H1 (cell line): ENCODE measurements at regions not wholly inside any gene's neighbourhood (a gene's known extent, or its start where the extent isn't known, plus 50 kb on each side); places are given as distances from the start of the nearest gene placed in this dataset.

Source experiments
- CTCF ChIA-PET: fragments of 300-600 bp; sonication (Branson Sonifier 250); formaldehyde crosslinking; loops from one replicate; lab custom pipeline; 2021; ENCODE audit not compliant: partially characterized antibody; lab: Charles Lee
- POLR2A ChIA-PET: fragments of 300-600 bp; sonication (Branson Sonifier 250); formaldehyde crosslinking; loops from one replicate; lab custom pipeline; 2021; ENCODE audit warnings: inconsistent platforms; ENCODE audit not compliant: partially characterized antibody; lab: Charles Lee
- DNase-seq, 2 experiments: peaks; one replicate each; pipeline versions ENCODE4 v3.0.0 to v3.0.0-alpha.2; 2010 to 2022; ENCODE audit warnings: low spot score in 2 of 2, low read depth in 1 of 2, mixed read lengths in 1 of 2
- FAIRE-seq: peaks from 2 replicates; lab custom pipeline; 2011; peaks lifted over from hg19 to GRCh38; lab: Jason Lieb, UNC
- H2AFZ ChIP-seq: 2 replicates; pipeline ENCODE4 v1.8.1; 2012; ENCODE audit warnings: low read length, inconsistent platforms
- H2AK5ac ChIP-seq: 2 replicates; pipeline ENCODE4 v1.6.1; 2013; ENCODE audit warnings: low read depth, low read length
- H2BK120ac ChIP-seq: replicated peaks from 2 replicates; pipeline ENCODE3; 2013; ENCODE audit warnings: low read depth, low read length, inconsistent platforms
- H2BK12ac ChIP-seq: 2 replicates; pipeline ENCODE4 v1.6.1; 2013; ENCODE audit warnings: low read depth, low read length
- H2BK15ac ChIP-seq: 2 replicates; pipeline ENCODE4 v1.6.1; 2013; ENCODE audit warnings: low read length
- H2BK20ac ChIP-seq: 2 replicates; pipeline ENCODE4 v1.6.1; 2013; ENCODE audit warnings: low read length
- H2BK5ac ChIP-seq: 2 replicates; pipeline ENCODE4 v1.6.1; 2013; ENCODE audit warnings: low read depth, low read length
- H3K14ac ChIP-seq: 2 replicates; pipeline ENCODE4 v1.6.1; 2013; ENCODE audit warnings: inconsistent platforms; ENCODE audit not compliant: insufficient read length
- H3K18ac ChIP-seq: 2 replicates; pipeline ENCODE4 v1.6.1; 2013; ENCODE audit warnings: low read length; ENCODE audit errors: extremely low read depth
- H3K23ac ChIP-seq: 2 replicates; pipeline ENCODE4 v1.6.1; 2013; ENCODE audit warnings: inconsistent platforms; ENCODE audit not compliant: insufficient read length
- H3K23me2 ChIP-seq: 2 replicates; pipeline ENCODE4 v1.6.1; 2013; ENCODE audit warnings: low read depth, low read length
- H3K27ac ChIP-seq: 2 replicates; pipeline ENCODE4 v1.6.1; 2011; ENCODE audit warnings: low read depth, low read length, inconsistent platforms
- H3K27me3 ChIP-seq, 4 experiments: replicated peaks in 1 of 4; 1 replicate in 1 of 4; 2 replicates in 3 of 4; pipeline versions ENCODE4 v1.6.1 to v1.8.1; 2011 to 2013; ENCODE audit warnings: low read length in 3 of 4, mild to moderate bottlenecking in 3 of 4, inconsistent platforms in 2 of 4, mixed read lengths in 2 of 4, moderate library complexity in 1 of 4; ENCODE audit not compliant: control insufficient read depth in 3 of 4, insufficient read depth in 3 of 4; ENCODE audit errors: extremely low read depth in 1 of 4
- H3K36me3 ChIP-seq, 4 experiments: 2 replicates each; pipeline versions ENCODE4 v1.6.1 to v1.8.1; 2011 to 2013; ENCODE audit warnings: mild to moderate bottlenecking in 4 of 4, low read length in 3 of 4, moderate library complexity in 2 of 4, control low read depth in 1 of 4, inconsistent platforms in 1 of 4; ENCODE audit not compliant: insufficient read depth in 4 of 4, control insufficient read depth in 2 of 4
- H3K4ac ChIP-seq: replicated peaks from 2 replicates; pipeline ENCODE3; 2013; ENCODE audit warnings: low read length, low read depth, mixed read lengths, inconsistent platforms; ENCODE audit not compliant: insufficient read length
- H3K4me1 ChIP-seq, 4 experiments: replicated peaks in 1 of 4; 1 replicate in 1 of 4; 2 replicates in 3 of 4; pipeline versions ENCODE4 v1.6.1 to v1.8.1; 2011 to 2013; ENCODE audit warnings: low read length in 3 of 4, inconsistent platforms in 2 of 4, mixed read lengths in 1 of 4; ENCODE audit not compliant: insufficient read depth in 4 of 4, control insufficient read depth in 3 of 4
- H3K4me2 ChIP-seq, 2 experiments: 2 replicates each; pipeline versions ENCODE4 v1.6.1 to v1.8.1; 2011 to 2013; ENCODE audit warnings: low read depth in 2 of 2, low read length in 2 of 2, control low read depth in 1 of 2, inconsistent platforms in 1 of 2, mild to moderate bottlenecking in 1 of 2; ENCODE audit not compliant: insufficient read depth in 1 of 2
- H3K4me3 ChIP-seq, 4 experiments: fragments of 200-600, 300-600 bp in 1 of 4; sonication (generic), shearing (Covaris generic), sonication (Bioruptor Twin) in 1 of 4; 2 replicates each; pipeline versions ENCODE4 v1.5.1 to v1.8.1; 2011 to 2016; ENCODE audit warnings: low read length in 4 of 4, low read depth in 3 of 4, control low read depth in 2 of 4, inconsistent platforms in 2 of 4, mild to moderate bottlenecking in 2 of 4, mixed read lengths in 1 of 4, moderate library complexity in 1 of 4; ENCODE audit not compliant: insufficient read depth in 2 of 4; ENCODE audit errors: extremely low read depth in 1 of 4
- H3K56ac ChIP-seq: replicated peaks from 2 replicates; pipeline ENCODE3; 2013; ENCODE audit warnings: low read depth, mild to moderate bottlenecking, mixed read lengths, low read length, inconsistent platforms; ENCODE audit not compliant: insufficient read length
- H3K79me1 ChIP-seq: 2 replicates; pipeline ENCODE4 v1.6.1; 2013; ENCODE audit warnings: low read depth, low read length, control low read depth
- H3K79me2 ChIP-seq, 2 experiments: 2 replicates each; pipeline versions ENCODE4 v1.6.1 to v1.8.1; 2012 to 2013; ENCODE audit warnings: low read length in 2 of 2, mild to moderate bottlenecking in 2 of 2, inconsistent platforms in 1 of 2; ENCODE audit not compliant: insufficient read depth in 2 of 2, control insufficient read depth in 1 of 2
- H3K9ac ChIP-seq, 4 experiments: replicated peaks in 1 of 4; 1 replicate in 1 of 4; 2 replicates in 3 of 4; pipeline versions ENCODE4 v1.6.1 to v1.8.1; 2011 to 2013; ENCODE audit warnings: low read depth in 3 of 4, low read length in 3 of 4, control low read depth in 2 of 4, mild to moderate bottlenecking in 2 of 4, moderate library complexity in 2 of 4, inconsistent platforms in 1 of 4; ENCODE audit errors: extremely low read depth in 1 of 4
- H3K9me3 ChIP-seq, 2 experiments: 2 replicates each; pipeline versions ENCODE4 v1.6.1 to v1.8.1; 2012 to 2013; ENCODE audit warnings: mild to moderate bottlenecking in 2 of 2, moderate library complexity in 2 of 2, control low read depth in 1 of 2, inconsistent platforms in 1 of 2, low read depth in 1 of 2, low read length in 1 of 2, mixed read lengths in 1 of 2; ENCODE audit not compliant: insufficient read depth in 2 of 2
- H4K20me1 ChIP-seq, 2 experiments: replicated peaks in 1 of 2; 2 replicates each; pipeline versions ENCODE3 to v1.8.1; 2011 to 2013; ENCODE audit warnings: inconsistent platforms in 2 of 2, low read length in 2 of 2, mild to moderate bottlenecking in 1 of 2; ENCODE audit not compliant: insufficient read depth in 2 of 2, control insufficient read depth in 1 of 2
- H4K5ac ChIP-seq: 2 replicates; pipeline ENCODE4 v1.6.1; 2013; ENCODE audit warnings: low read length, low read depth, mixed read lengths, inconsistent platforms; ENCODE audit not compliant: insufficient read length
- H4K8ac ChIP-seq: 2 replicates; pipeline ENCODE4 v1.8.0; 2013; ENCODE audit warnings: mild to moderate bottlenecking, moderate library complexity, low read length, inconsistent platforms; ENCODE audit not compliant: insufficient read depth; ENCODE audit errors: extremely low read depth
- H4K91ac ChIP-seq: replicated peaks from 2 replicates; pipeline ENCODE3; 2013; ENCODE audit warnings: low read length, mixed read lengths, inconsistent platforms; ENCODE audit not compliant: insufficient read length
- BACH1 ChIP-seq: IDR thresholded peaks from 2 replicates; pipeline ENCODE4 v1.6.1; 2012; ENCODE audit warnings: low read length, improper control_type of control experiment
- WGBS, 2 experiments: shearing (Covaris generic) in 1 of 2; methylation state at CpG; one replicate each; pipeline versions ENCODE4 v1.1.6 to v1.1.7; 2013 to 2015; ENCODE audit warnings: low lambda C conversion rate in 2 of 2, mixed read lengths in 2 of 2, inconsistent platforms in 1 of 2, low coverage in 1 of 2, missing lambda C conversion rate in 1 of 2; ENCODE audit not compliant: insufficient replicate concordance in 2 of 2, insufficient coverage in 1 of 2, insufficient read length in 1 of 2; ENCODE audit errors: extremely low coverage in 1 of 2, missing lambda C conversion rate in 1 of 2; 5-methylcytosine and 5-hydroxymethylcytosine counted together

GRCh38 chr4:23153076-23153475, 460.3 kb downstream of the GBA3 start:
- Histone ChIP-seq H2BK5ac (no peak overlapping the region), H3K79me2 (no peaks in the 10 kb centered on the region), H2BK120ac (no peak overlapping the region), H4K8ac (no peak overlapping the region), H3K4ac (no peak overlapping the region), H3K79me1 (no peaks in the 10 kb centered on the region), H2AK5ac (no peak overlapping the region), H3K23ac (no peak overlapping the region), H4K91ac (no peak overlapping the region), H3K4me2 (no peak overlapping the region), H3K36me3 (no peaks in the 10 kb centered on the region), H4K20me1 (no peaks in the 10 kb centered on the region), H3K9me3 (no peaks in the 10 kb centered on the region), H3K18ac (no peak overlapping the region), H3K27me3 (no peaks in the 10 kb centered on the region), H2BK12ac (no peak overlapping the region), H3K4me3 (no peak overlapping the region), H3K27ac (no peak overlapping the region), H3K4me1 (peaks cover 0 to 4% (median 0%) of the 10 kb centered on the region in 4 experiments; a peak in 3 of 7 replicates), H3K23me2 (no peaks in the 10 kb centered on the region), H2BK15ac (no peak overlapping the region), H2BK20ac (no peak overlapping the region), H3K56ac (no peak overlapping the region), H4K5ac (no peak overlapping the region), H2AFZ (no peak overlapping the region), H3K9ac (no peak overlapping the region), H3K14ac (no peak overlapping the region)
- DNase-seq (no peak), FAIRE-seq (no peak)
- WGBS, 2 experiments = 85% methylated on average over 2 of the region's 2 CpGs; no CpG with 5 or more reads in 1 of the 2 experiments
- CTCF ChIA-PET = interaction anchor here (0.5 to 3.1 kb wide), 2 partner anchors 16 to 29 kb away, joined by 3 to 18 read pairs; no protein-coding TSS in a partner anchor
- no peak for TF ChIP-seq BACH1
- POLR2A ChIA-PET = no interaction called here
